Testis (tissue), 2 donors: ENCODE measurements at regions not wholly inside any gene's neighbourhood (a gene's known extent, or its start where the extent isn't known, plus 50 kb on each side); places are given as distances from the start of the nearest gene placed in this dataset.

Experiments used
- CTCF ChIP-seq, 3 experiments: fragments of 450-650 bp in 2 of 3; fragments of 200-600 bp in 1 of 3; sonication (generic) in 1 of 3; IDR thresholded peaks; one replicate each; pipeline ENCODE4 v1.5.1; 2016 to 2019; ENCODE audit warnings: antibody characterized with exemption in 3 of 3, mild to moderate bottlenecking in 2 of 3, moderate library complexity in 1 of 3
- POLR2A ChIP-seq: fragments of 450-650 bp; IDR thresholded peaks from one replicate; pipeline ENCODE4 v1.6.1; 2017; ENCODE audit warnings: antibody characterized with exemption, mild to moderate bottlenecking, moderate library complexity

GRCh38 chr12:20232931-20233675, 135.2 kb upstream of the PDE3A start:
- TF ChIP-seq CTCF (IDR thresholded peaks at IDR 0.05) (no peak), POLR2A (no peak)
